Stimulated activated naive CD8-positive, alpha-beta T cell treated with anti-CD3 and anti-CD28 coated beads, Interleukin-15, Interleukin-2, amounts not matched to agents 100 ng/mL and 50 ng/mL, for 24 hours (primary cell): ENCODE measurements at regions not wholly inside any gene's neighbourhood (a gene's known extent, or its start where the extent isn't known, plus 50 kb on each side); places are given as distances from the start of the nearest gene placed in this dataset.
"Not testable (repeated sequence)": the region's sequence is repeated elsewhere in the genome, so short reads cannot be mapped to it uniquely, and the experiment has no call there.

Experiments
- H3K27ac Mint-ChIP-seq: one replicate; pipeline ENCODE4 v1.8.0; 2021; ENCODE audit warnings: mild to moderate bottlenecking, mixed read lengths
- H3K27me3 Mint-ChIP-seq: one replicate; pipeline ENCODE4 v1.8.0; 2021; ENCODE audit warnings: mixed read lengths
- H3K36me3 Mint-ChIP-seq: one replicate; pipeline ENCODE4 v1.8.0; 2021; ENCODE audit warnings: low read depth, mixed read lengths
- H3K4me1 Mint-ChIP-seq: one replicate; pipeline ENCODE4 v1.8.0; 2021; ENCODE audit warnings: low read depth, mixed read lengths
- H3K4me3 Mint-ChIP-seq: one replicate; pipeline ENCODE4 v1.8.0; 2021; ENCODE audit warnings: mild to moderate bottlenecking, mixed read lengths
- H3K9me3 Mint-ChIP-seq: one replicate; pipeline ENCODE4 v1.8.0; 2021; ENCODE audit warnings: mixed read lengths

DNA sequence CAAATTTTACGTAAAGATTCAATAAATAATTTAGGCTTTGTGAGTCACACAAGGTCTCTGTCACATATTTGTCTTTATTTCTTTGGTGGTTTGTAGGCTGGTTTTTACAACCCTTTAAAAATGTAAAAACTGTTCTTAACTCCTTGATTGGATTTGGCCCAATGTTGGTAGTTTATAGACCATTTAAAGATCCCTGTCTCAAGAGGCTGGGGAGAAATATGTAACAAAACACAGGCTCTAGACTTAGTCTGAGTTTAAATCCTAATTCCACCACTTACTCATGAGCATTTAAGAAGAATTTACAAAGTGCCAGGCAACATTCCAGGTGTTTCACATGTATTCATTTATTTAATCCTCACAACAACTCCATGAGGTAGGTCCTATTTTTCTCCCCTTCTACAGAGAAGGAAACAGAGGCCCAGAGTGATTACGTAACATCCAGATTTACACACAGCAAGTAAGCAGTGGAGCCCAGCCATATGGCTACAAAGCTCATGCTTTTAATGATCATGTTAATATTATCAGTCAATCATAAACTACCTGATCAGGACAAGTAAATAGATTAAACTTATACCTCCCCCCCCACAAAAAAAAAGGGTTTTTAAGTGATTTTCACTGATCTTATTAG, 416.6 kb upstream of the ACVR2A start:
- H3K4me1 Mint-ChIP-seq: no peaks in the 10 kb centered on the region
- no peaks in the 10 kb centered on the region for H3K27me3 Mint-ChIP-seq

DNA sequence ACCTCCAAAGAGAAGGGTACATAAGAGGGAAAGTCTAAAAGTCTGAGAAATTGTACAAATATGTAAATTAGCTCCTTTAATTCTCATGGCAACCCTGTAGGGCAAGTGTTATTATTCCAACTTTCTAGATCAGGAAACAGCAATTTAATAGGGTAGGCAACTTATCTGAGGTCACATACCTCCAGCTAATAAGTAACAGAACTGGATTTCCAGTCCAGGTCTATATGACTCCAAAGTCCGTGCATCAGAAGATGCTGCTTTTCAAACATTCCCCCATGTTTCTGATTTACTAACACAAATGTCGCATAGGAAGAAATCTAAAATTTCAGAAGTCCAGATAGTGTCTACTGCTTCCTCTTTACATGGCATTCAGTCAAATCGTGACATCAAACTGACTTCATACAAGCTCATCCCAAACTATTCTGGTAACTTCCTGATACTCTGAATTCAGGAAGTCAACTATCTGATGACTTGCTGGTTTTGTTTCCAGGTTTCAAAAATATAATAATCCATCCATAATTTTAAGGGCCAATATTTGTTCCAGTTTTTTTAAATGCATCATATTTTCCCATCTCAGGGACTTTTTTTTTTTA, 419.3 kb upstream of the ACVR2A start:
- Mint-ChIP-seq H3K36me3 (no peaks in the 10 kb centered on the region), H3K4me1 (no peaks in the 10 kb centered on the region), H3K27me3 (no peaks in the 10 kb centered on the region), H3K27ac (no peak overlapping the region), H3K9me3 (no peaks in the 10 kb centered on the region), H3K4me3 (no peak overlapping the region)

More for the DNA sequence above, 416.6 kb upstream of the ACVR2A start:
- no peak overlapping the region for H3K27ac Mint-ChIP-seq
- H3K36me3 Mint-ChIP-seq: no peaks in the 10 kb centered on the region
- no peak overlapping the region for H3K4me3 Mint-ChIP-seq
- H3K9me3 Mint-ChIP-seq: no peaks in the 10 kb centered on the region

DNA sequence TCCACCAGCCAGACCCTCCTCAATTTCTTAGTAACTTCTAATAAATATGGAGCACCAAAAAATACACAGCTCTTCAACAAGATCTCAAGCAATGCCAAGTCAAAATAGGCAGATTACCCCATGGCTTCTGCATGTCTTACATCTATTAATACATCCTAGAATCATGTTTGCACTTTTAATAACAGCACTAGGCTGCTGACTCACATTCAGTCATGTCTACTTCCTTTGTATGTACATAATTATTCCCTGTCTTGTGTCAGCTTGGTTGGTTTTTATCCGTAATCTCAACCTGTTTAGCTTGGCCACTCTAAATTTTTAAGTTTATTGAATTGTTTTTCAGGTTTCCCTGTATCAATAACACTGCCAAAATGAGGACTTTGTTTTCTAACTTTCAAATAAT, 420.1 kb upstream of the ACVR2A start:
- H3K36me3 Mint-ChIP-seq: no peaks in the 10 kb centered on the region
- H3K27ac Mint-ChIP-seq: no peak overlapping the region
- peaks cover under 1% of the 10 kb centered on the region for H3K9me3 Mint-ChIP-seq
- no peak overlapping the region for H3K4me3 Mint-ChIP-seq
- H3K4me1 Mint-ChIP-seq: no peaks in the 10 kb centered on the region
- no peaks in the 10 kb centered on the region for H3K27me3 Mint-ChIP-seq

DNA sequence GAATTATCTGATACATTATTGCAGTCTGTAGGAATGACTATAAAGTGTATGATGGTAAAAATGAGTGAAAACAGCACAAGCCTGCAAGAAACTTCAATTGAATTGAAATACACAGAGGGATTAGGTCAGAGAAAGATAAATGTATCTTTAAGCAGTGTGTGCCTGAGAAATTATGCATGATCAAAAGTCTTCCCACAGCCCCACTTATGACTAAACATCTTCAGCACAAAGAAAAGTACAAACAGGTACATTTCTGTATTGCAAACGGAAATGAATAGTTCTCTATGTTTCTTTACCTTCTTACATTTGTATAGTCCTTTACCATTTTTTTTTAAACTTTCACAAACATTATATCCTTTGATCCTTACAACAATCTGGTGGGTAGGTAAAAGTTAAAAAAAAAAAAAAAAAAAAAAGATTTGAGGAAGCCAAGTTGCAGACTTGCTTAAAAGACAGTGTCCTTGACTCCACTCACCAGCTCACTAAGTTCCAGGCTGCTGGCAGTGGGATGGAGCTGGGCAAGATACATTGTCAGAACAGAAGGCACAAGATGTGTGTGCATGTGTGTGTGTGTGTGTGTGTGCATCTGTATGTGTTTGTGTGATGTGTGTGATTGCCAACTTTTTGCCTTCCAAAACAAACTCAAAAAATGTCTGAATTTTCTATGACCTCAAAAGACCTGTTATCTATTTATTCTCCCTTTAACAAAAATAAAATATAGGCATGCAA, 423.7 kb upstream of the ACVR2A start:
- Mint-ChIP-seq H3K27ac (no peak overlapping the region), H3K27me3 (peaks cover 2% of the 10 kb centered on the region), H3K36me3 (no peaks in the 10 kb centered on the region), H3K9me3 (peaks cover 7% of the 10 kb centered on the region), H3K4me3 (no peak overlapping the region), H3K4me1 (no peaks in the 10 kb centered on the region)

DNA sequence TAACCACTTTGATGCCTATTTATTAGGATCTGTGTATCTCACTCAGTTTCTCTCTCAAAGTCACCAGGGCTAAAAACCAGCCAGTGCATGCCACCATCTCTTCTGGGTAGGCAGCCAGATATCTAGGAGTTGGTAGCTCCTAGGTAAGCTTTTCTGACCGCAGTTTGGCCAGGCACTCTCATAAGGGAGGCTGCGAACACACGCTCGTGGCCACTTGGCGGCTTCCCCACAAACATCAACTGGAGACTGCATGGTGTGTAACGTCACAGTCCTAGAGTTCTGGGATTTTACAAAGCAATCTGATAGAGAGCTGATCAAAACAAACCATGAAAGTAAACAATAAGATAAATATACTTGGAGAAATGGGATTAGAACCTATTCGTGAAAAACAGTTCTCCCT, 424.3 kb upstream of the ACVR2A start:
- Mint-ChIP-seq H3K27me3 (peaks cover 3% of the 10 kb centered on the region), H3K9me3 (peaks cover 7% of the 10 kb centered on the region), H3K36me3 (no peaks in the 10 kb centered on the region), H3K4me3 (no peak overlapping the region), H3K4me1 (no peaks in the 10 kb centered on the region), H3K27ac (no peak overlapping the region)

DNA sequence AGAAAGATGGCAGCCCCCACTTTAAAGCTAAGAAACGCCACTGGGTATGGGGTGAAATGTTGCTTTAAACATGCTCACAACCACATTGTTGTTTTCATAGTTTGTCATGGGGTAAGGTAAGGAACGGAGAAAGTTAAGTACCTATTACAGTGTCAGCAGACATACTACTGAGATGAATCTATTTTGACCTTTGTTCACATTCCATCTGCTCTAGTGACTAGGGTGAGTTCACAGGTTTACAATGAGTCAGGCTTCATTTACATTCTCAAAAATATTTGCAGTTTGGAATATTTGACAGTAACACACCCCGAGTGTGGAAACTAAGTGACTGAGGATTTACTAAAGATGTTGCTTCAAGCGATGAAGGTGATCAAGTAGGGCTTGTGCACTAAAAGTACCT, 428.7 kb upstream of the ACVR2A start:
- no peaks in the 10 kb centered on the region for H3K36me3 Mint-ChIP-seq
- no peak overlapping the region for H3K4me3 Mint-ChIP-seq
- peaks cover 24% of the 10 kb centered on the region for H3K9me3 Mint-ChIP-seq
- no peaks in the 10 kb centered on the region for H3K4me1 Mint-ChIP-seq
- no peak overlapping the region for H3K27ac Mint-ChIP-seq
- H3K27me3 Mint-ChIP-seq: peaks cover 3% of the 10 kb centered on the region

DNA sequence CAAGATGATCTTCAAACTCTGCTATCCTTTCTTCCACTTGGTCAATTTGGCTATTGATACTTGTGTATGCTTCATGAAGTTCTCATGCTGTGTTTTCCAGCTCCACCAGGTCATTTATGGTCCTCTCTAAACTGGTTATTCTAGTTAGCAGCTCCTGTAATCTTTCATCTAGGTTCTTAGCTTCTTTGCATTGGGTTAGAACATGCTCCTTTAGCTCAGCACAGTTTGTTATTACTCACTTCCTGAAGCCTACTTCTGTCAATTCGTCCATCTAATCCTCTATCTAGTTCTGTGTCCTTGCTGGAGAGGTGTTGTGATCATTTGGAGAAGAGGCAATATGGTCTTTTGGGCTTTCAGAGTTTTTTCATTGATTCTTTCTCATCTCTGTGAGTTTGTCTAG, 430.2 kb upstream of the ACVR2A start:
- not testable (repeated sequence) for H3K4me3 Mint-ChIP-seq, H3K27ac Mint-ChIP-seq, H3K27me3 Mint-ChIP-seq, H3K4me1 Mint-ChIP-seq, H3K36me3 Mint-ChIP-seq
- H3K9me3 Mint-ChIP-seq: peaks cover 22% of the 10 kb centered on the region

DNA sequence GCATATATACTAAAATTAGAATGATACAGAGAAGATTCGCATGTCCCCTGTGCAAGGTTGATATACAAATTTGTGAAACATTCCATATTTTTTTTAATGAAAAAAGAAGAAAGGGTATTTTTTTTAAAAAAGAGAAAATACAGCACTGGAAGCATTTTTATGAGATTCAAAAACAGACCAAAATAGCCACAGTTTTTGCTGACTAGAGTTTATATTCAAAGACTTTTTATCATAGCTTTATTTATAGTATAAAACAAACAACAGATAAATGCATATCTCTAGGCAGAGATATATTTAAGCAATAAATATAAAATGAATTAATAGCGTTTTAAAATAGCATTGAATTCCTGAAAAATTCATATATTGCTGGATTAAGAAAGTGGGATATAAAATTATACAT, 436.5 kb upstream of the ACVR2A start:
- no peaks in the 10 kb centered on the region for H3K4me1 Mint-ChIP-seq
- no peak overlapping the region for H3K27ac Mint-ChIP-seq
- peaks cover 7% of the 10 kb centered on the region for H3K9me3 Mint-ChIP-seq
- no peaks in the 10 kb centered on the region for H3K27me3 Mint-ChIP-seq
- no peak overlapping the region for H3K4me3 Mint-ChIP-seq
- no peaks in the 10 kb centered on the region for H3K36me3 Mint-ChIP-seq

DNA sequence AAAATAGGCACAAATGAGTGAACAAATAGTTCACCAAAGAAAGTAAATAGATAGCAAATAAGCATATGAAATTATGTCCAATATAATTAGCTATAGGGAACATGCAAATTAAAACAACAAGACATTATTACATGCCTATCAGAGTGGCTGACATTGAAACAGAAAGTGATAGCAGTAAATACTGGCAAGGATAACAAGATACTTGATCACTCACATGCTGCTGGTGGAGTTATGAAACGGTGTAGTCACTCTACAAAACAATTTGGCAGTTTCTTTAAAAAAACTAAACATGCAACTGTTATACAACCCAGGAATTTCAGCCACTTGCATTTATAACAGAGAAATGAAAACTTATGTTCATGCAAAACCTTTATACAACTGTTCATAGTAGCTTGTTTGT, 439.2 kb upstream of the ACVR2A start:
- H3K27ac Mint-ChIP-seq: no peak overlapping the region
- H3K9me3 Mint-ChIP-seq: no peaks in the 10 kb centered on the region
- no peaks in the 10 kb centered on the region for H3K4me1 Mint-ChIP-seq

DNA sequence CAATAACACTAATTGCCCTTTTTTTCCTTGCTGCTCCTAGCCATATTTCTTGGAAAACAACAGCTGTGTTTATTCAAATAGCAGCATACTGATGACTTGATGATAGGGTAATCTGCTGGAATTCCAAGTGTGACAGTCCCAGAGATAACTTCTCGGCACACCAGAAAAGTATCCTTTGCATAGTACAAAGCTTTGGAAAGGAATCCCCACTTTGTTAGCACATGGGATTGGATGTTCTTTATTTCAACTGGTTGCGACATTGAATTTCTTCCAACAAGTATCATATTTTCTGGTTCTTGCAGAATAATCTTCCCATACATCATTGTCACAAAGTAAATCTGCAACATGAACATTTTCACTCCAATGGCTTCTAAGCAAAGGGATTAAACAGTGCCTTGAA, 445.8 kb upstream of the ACVR2A start:
- H3K9me3 Mint-ChIP-seq: no peaks in the 10 kb centered on the region
- no peaks in the 10 kb centered on the region for H3K27me3 Mint-ChIP-seq
- H3K4me3 Mint-ChIP-seq: no peak overlapping the region
- no peaks in the 10 kb centered on the region for H3K36me3 Mint-ChIP-seq
- H3K4me1 Mint-ChIP-seq: no peaks in the 10 kb centered on the region
- H3K27ac Mint-ChIP-seq: no peak overlapping the region

More for the DNA sequence above, 439.2 kb upstream of the ACVR2A start:
- no peak overlapping the region for H3K4me3 Mint-ChIP-seq
- no peaks in the 10 kb centered on the region for H3K36me3 Mint-ChIP-seq
- H3K27me3 Mint-ChIP-seq: no peaks in the 10 kb centered on the region

DNA sequence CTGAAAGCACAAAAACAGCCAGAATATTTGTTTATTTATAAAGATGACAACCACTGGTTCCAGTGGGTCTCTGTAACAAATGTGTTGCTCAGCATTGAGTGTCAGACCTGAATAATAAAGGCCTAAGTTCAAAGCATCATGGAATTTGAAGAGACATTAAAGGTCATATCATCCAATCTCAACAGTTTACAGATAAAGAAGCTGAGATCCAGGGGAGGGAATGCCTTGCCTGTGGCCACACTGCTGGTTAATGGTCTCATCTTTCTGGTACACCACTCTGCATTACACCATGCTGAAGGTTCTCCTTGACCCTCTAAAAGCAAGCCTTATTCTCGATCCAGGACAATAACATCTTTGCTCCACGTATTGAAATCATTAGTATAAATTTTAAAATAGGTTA, 446.5 kb upstream of the ACVR2A start:
- H3K4me1 Mint-ChIP-seq: no peaks in the 10 kb centered on the region
- H3K27ac Mint-ChIP-seq: no peak overlapping the region
- no peaks in the 10 kb centered on the region for H3K27me3 Mint-ChIP-seq
- H3K4me3 Mint-ChIP-seq: no peak overlapping the region
- no peaks in the 10 kb centered on the region for H3K9me3 Mint-ChIP-seq
- no peaks in the 10 kb centered on the region for H3K36me3 Mint-ChIP-seq

DNA sequence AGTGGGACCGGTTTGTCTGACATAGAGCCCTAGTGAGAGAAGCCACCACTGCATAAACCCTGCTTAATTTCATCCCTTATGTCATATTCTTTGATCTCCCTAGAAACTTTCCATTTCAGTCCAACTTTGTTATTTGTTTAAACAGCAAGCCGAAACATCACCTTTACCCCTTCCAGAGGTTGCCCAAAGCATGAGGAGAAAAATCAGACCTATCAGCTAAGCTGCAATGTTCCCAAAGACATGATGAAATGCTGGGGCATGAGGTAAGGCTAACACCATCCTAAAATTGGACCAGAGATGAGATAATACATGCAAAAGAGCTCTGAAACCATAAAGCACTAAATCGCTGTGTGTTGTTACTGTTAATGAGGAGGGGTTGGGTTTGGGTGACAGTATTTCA, 447.9 kb upstream of the ACVR2A start:
- Mint-ChIP-seq H3K9me3 (no peaks in the 10 kb centered on the region), H3K4me3 (no peak overlapping the region), H3K27me3 (no peaks in the 10 kb centered on the region), H3K27ac (no peak overlapping the region), H3K4me1 (no peaks in the 10 kb centered on the region), H3K36me3 (no peaks in the 10 kb centered on the region)

DNA sequence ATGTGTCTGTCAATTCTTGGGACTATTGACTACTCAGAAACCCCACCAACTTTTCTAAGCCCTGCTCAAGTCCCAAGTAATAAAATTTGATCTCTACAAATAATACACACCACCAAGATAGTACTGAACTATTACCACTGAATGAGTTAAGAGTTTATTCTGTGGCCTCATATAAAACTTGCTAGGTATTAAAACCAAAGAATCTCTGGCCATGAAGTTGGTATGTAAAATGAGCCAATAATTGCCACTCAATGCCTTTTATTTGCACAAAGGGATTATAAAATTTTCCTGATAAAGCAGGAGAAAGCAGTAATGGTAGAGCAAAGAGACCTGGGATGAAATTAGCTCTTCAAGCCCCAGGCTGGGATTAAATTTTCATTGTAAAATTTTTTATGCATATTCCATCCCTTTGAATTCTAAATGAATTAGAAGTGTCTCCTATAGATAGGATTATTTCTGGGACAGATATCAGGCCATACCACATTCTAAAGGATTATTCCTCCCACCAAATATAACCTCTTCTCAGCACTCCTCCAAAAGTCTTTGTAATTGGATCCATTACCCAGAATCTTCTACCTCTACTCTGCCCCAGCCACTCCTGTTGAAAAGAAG, 450.5 kb upstream of the ACVR2A start:
- Mint-ChIP-seq H3K9me3 (no peaks in the 10 kb centered on the region), H3K4me3 (no peak overlapping the region), H3K4me1 (no peaks in the 10 kb centered on the region), H3K27me3 (peaks cover 2% of the 10 kb centered on the region), H3K27ac (no peak overlapping the region), H3K36me3 (no peaks in the 10 kb centered on the region)

DNA sequence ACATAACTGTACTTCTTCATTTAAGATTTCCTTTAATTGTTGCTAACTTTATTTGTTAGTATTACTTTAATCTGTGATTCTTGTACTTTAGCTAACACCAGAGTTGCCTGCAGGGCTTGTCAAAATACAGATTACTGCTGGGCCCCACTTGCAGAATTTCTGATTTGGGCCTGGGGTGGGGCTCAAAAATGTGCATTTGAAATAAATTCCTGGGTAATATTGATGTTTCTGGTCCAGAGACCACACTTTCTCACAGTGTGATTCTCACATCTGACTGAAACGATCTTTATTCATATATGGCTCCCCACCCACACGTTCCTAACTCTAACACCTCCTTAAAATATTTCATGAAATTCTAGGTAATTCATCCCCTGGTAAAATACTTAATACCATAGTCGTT, 452.6 kb upstream of the ACVR2A start:
- no peaks in the 10 kb centered on the region for H3K4me1 Mint-ChIP-seq
- no peak overlapping the region for H3K27ac Mint-ChIP-seq
- H3K27me3 Mint-ChIP-seq: peaks cover 4% of the 10 kb centered on the region
- H3K9me3 Mint-ChIP-seq: no peaks in the 10 kb centered on the region
- H3K4me3 Mint-ChIP-seq: no peak overlapping the region
- H3K36me3 Mint-ChIP-seq: no peaks in the 10 kb centered on the region

DNA sequence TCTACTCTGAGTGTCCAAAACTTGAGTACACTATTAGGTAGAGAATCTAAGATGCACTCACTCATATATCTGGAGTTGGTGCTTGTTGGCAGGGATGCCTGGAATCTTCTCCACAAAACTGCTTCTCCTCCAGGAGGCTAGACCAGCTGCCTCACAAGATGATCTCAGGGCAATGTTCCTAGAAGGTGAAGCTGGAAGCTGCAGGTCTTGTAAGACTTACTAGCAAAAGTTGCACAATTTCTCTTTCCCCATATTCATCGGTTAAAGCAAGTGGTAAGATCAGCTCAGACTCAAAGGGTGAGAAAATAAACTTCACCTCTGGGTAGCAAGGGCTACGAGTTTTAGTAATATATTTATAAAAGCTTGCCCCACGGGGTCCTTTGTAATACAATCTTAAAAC, 454.4 kb upstream of the ACVR2A start:
- Mint-ChIP-seq H3K36me3 (no peaks in the 10 kb centered on the region), H3K9me3 (no peaks in the 10 kb centered on the region), H3K27ac (no peak overlapping the region), H3K27me3 (peaks cover 4% of the 10 kb centered on the region), H3K4me3 (no peak overlapping the region), H3K4me1 (no peaks in the 10 kb centered on the region)
